ENCODE measurements at regions not wholly inside any gene's neighbourhood (a gene's known extent, or its start where the extent isn't known, plus 50 kb on each side); places are given as distances from the start of the nearest gene placed in this dataset.

DNA sequence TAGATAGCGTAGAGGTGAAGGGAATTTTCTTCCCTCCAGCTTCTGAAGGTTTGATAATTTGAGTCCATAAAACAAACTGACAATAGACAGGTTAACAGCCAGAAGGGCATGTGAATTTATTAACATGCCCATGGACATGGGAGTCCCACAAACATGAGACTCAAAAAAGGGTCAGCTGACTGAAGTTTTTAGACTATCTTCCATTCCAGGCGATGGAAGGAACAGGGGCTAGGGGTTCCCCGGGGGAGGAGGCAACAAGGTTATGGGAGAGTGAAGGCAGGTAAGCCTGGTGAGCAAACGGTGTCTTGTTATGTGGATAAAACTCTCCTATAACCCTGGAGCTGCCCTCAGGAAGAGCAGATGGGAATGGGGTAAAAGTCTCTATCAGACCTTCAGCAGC, 81.5 kb upstream of the SORBS2 start:
- Histone ChIP-seq H3K27ac (ENCODE audit: insufficient read depth, low read depth, low read length) (no peak overlapping the region), H3K27me3 (ENCODE audit: control insufficient read depth in 2 of 2, insufficient read depth in 2 of 2, low read length in 2 of 2) (no peaks in the 10 kb centered on the region), H3K4me2 (ENCODE audit: insufficient read depth, low read length) (no peak overlapping the region), H2AFZ (ENCODE audit: low read depth, low read length) (no peak overlapping the region), H3K79me2 (ENCODE audit: control insufficient read depth, insufficient read depth, low read length) (no peaks in the 10 kb centered on the region), H3K9me3 (replicated peaks; ENCODE audit: control insufficient read depth, insufficient read depth, low read length) (no peaks in the 10 kb centered on the region), H4K20me1 (replicated peaks; ENCODE audit: control insufficient read depth, extremely low read depth, insufficient read depth, low read length) (no peaks in the 10 kb centered on the region), H3K4me3 (replicated peaks in 1 of 3; ENCODE audit: insufficient read depth in 1 of 3, low read depth in 1 of 3, low read length in 3 of 3) (no peak overlapping the region), H3K36me3 (ENCODE audit: control insufficient read depth in 2 of 2, extremely low read depth in 1 of 2, insufficient read depth in 2 of 2, low read length in 2 of 2) (no peaks in the 10 kb centered on the region), H3K9ac (replicated peaks; ENCODE audit: extremely low read depth, insufficient read depth, low read length) (no peak overlapping the region), H3K9me1 (replicated peaks; ENCODE audit: control insufficient read depth, extremely low read depth, insufficient read depth, low read length) (no peaks in the 10 kb centered on the region), H3K4me1 (ENCODE audit: control insufficient read depth, extremely low read depth, insufficient read depth, low read length) (no peaks in the 10 kb centered on the region)
- FAIRE-seq (no peak), DNase-seq (ENCODE audit: low read depth, low spot score) (no peak)
- TF ChIP-seq POLR2A (IDR thresholded peaks at IDR 0.05; ENCODE audit: low read depth, low read length) (no peak), FOS (IDR thresholded peaks at IDR 0.05; ENCODE audit: borderline replicate concordance, insufficient read depth, low read length) (no peak), EZH2 (IDR thresholded peaks at IDR 0.05; ENCODE audit: borderline replicate concordance, low read depth, low read length, severe bottlenecking) (no peak), JUN (IDR thresholded peaks at IDR 0.05; ENCODE audit: borderline replicate concordance, insufficient read depth, insufficient read length, low read depth) (no peak), GATA2 (IDR thresholded peaks at IDR 0.05; ENCODE audit: insufficient read depth, insufficient read length, low read depth, low read length) (no peak), MYC (IDR thresholded peaks at IDR 0.05; ENCODE audit: low read depth, low read length) (no peak), POLR2AphosphoS5 (IDR thresholded peaks at IDR 0.05; ENCODE audit: insufficient read depth, low read depth, low read length) (no peak)
- TF ChIP-seq, protein P1, sequence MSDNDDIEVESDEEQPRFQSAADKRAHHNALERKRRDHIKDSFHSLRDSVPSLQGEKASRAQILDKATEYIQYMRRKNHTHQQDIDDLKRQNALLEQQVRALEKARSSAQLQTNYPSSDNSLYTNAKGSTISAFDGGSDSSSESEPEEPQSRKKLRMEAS (IDR thresholded peaks at IDR 0.05; ENCODE audit: insufficient read depth, insufficient read length) = no peak
- TF ChIP-seq, protein P2, sequence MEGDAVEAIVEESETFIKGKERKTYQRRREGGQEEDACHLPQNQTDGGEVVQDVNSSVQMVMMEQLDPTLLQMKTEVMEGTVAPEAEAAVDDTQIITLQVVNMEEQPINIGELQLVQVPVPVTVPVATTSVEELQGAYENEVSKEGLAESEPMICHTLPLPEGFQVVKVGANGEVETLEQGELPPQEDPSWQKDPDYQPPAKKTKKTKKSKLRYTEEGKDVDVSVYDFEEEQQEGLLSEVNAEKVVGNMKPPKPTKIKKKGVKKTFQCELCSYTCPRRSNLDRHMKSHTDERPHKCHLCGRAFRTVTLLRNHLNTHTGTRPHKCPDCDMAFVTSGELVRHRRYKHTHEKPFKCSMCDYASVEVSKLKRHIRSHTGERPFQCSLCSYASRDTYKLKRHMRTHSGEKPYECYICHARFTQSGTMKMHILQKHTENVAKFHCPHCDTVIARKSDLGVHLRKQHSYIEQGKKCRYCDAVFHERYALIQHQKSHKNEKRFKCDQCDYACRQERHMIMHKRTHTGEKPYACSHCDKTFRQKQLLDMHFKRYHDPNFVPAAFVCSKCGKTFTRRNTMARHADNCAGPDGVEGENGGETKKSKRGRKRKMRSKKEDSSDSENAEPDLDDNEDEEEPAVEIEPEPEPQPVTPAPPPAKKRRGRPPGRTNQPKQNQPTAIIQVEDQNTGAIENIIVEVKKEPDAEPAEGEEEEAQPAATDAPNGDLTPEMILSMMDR (IDR thresholded peaks at IDR 0.05; ENCODE audit: extremely low read depth in 1 of 2, insufficient read depth in 1 of 2, low read depth in 1 of 2, low read length in 2 of 2) = no peak
- POLR2A ChIA-PET = no interaction called here
- no TSS peak for BruUV-seq (replicated peaks)
- intact Hi-C loops (cut with micrococcal nuclease) (no loop called here), dilution Hi-C loops (cut with MboI; ENCODE audit: extremely low pct_ligation_motif_present, low sequenced_read_pairs) (no loop called here)
- CTCF ChIA-PET = interaction anchor here (1.3 kb wide), 1 partner anchor 14 kb away, joined by 3 read pairs; no protein-coding TSS in a partner anchor
